SK-N-SH treated with all-trans-retinoic acid at 6 μM for 48 hours (cell line): ENCODE measurements at regions not wholly inside any gene's neighbourhood (a gene's known extent, or its start where the extent isn't known, plus 50 kb on each side); places are given as distances from the start of the nearest gene placed in this dataset.

ENCODE experiments used
- SNAI2 ChIP-seq: fragments of 250-450 bp; sonication (Bioruptor Pico); IDR thresholded peaks from 2 replicates; pipeline ENCODE4 v1.5.0; 2020; ENCODE audit warnings: mild to moderate bottlenecking, moderate library complexity
- ZC3H10 ChIP-seq: fragments of 250-450 bp; sonication (Bioruptor Pico); IDR thresholded peaks from 2 replicates; pipeline ENCODE4 v1.5.1; 2021; ENCODE audit warnings: mild to moderate bottlenecking, moderate library complexity
- ZFP30 ChIP-seq: fragments of 450-650 bp; formaldehyde crosslinking; IDR thresholded peaks from 2 replicates; pipeline ENCODE4 v1.5.0; 2022; ENCODE audit warnings: mild to moderate bottlenecking, moderate library complexity

DNA sequence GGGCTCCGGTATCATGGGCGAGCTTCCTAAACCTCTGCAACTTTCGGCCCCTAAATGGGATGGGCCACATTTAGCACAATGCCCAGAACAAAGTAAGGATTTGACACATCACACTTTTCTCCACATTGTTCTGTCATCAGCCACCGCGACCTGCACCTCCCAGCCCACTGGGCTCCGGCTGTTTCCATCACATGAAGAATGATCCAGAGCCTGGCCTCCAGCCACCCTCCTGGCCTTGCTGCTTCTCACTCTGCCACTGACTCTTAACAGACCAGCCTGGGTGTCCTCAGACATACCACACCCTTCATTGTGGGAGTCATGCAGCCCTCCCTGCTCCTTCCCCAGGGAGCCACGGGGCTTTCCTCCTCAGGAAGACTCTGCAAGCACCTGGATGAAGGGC lies 113.7 kb downstream of the IGLL1 start:
- no peak for TF ChIP-seq ZC3H10
- no peak for TF ChIP-seq ZFP30 (CRISPR knock-in tag)
- no peak for TF ChIP-seq SNAI2 (CRISPR knock-in tag)
